ENCODE measurements at regions not wholly inside any gene's neighbourhood (a gene's known extent, or its start where the extent isn't known, plus 50 kb on each side); places are given as distances from the start of the nearest gene placed in this dataset.

DNA sequence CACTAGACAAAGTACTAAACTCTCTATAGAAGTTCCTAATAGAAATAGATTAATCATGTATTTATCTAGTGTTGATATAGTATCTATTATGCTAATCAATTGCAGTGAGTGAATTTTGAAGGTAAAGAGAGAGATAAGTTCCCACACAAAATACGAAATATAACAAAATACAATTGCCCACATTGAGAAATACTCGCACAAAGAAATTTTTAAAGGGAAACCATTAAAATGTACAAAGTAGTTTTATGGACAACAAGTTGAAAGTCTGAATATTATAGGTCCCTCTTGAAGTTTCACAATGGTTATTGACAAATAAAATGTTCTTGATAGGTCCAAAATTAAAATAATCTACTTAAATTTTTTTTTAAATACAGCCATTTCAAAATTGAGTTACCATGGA, 1031.1 kb downstream of the SORCS1 start:
- TF ChIP-seq CTCF (IDR thresholded peaks at IDR 0.05; ENCODE audit: low read depth, low read length, poor library complexity, severe bottlenecking) (no peak), EZH2phosphoT487 (IDR thresholded peaks at IDR 0.05; ENCODE audit: borderline replicate concordance, low read length) (no peak)
